ENCODE measurements at regions not wholly inside any gene's neighbourhood (a gene's known extent, or its start where the extent isn't known, plus 50 kb on each side); places are given as distances from the start of the nearest gene placed in this dataset.

- H3K27ac ChIP-seq (ENCODE audit: extremely low read depth, low read depth, low read length): no peak overlapping the region
- H3K9me1 ChIP-seq (ENCODE audit: control insufficient read depth, insufficient read depth, low read length): no peaks in the 10 kb centered on the region
- no peak overlapping the region for H3K4me3 ChIP-seq
- POLR2A ChIA-PET: no interaction called here
- no peaks in the 10 kb centered on the region for H3K27me3 ChIP-seq (ENCODE audit: control insufficient read depth in 2 of 2, insufficient read depth in 2 of 2, low read length in 2 of 2)
- no TSS peak for BruUV-seq (replicated peaks)
- peaks cover 0 to 13% of the 10 kb centered on the region in 2 experiments; a peak in 3 of 5 replicates for H3K4me1 ChIP-seq (replicated peaks in 1 of 2; ENCODE audit: control insufficient read depth in 2 of 2, insufficient read depth in 2 of 2, low read length in 2 of 2)
- in situ Hi-C loops (cut with MboI): no loop called here
- FAIRE-seq (no peak), ATAC-seq (no peak), DNase-seq (ENCODE audit: extremely low read depth in 1 of 4, low spot score in 3 of 4) (no peak)
- CTCF ChIA-PET (ENCODE audit: low intra/inter-chr PET ratio): no interaction called here
- H3K36me3 ChIP-seq (ENCODE audit: control insufficient read depth, insufficient read depth, low read length): no peaks in the 10 kb centered on the region
- WGBS (ENCODE audit: insufficient coverage, low coverage, missing lambda C conversion rate): 65% methylated on average over 4 of the region's 4 CpGs
- intact Hi-C loops (cut with micrococcal nuclease): no loop called here
- no peak overlapping the region for H3K4me2 ChIP-seq (ENCODE audit: insufficient read depth, low read length)
- H4K20me1 ChIP-seq (replicated peaks; ENCODE audit: control insufficient read depth, insufficient read depth, low read length): no peaks in the 10 kb centered on the region
- H3K79me2 ChIP-seq (ENCODE audit: control insufficient read depth, insufficient read depth, low read length): no peaks in the 10 kb centered on the region
- TF ChIP-seq PHF21A (IDR thresholded peaks at IDR 0.05; ENCODE audit: borderline replicate concordance, low read depth) (no peak), ELF4 (CRISPR knock-in tag; IDR thresholded peaks at IDR 0.05) (no peak), ETV1 (tag; conservative IDR thresholded peaks at IDR 0.05; ENCODE audit: low read depth) (no peak), XRCC5 (IDR thresholded peaks at IDR 0.05; ENCODE audit: low read depth, low read length) (no peak), ZNF609 (CRISPR knock-in tag; IDR thresholded peaks at IDR 0.05; ENCODE audit: borderline replicate concordance) (no peak), ZNF785 (CRISPR knock-in tag; IDR thresholded peaks at IDR 0.05) (no peak), DLX4 (CRISPR knock-in tag; IDR thresholded peaks at IDR 0.05) (no peak), GTF2A2 (tag; IDR thresholded peaks at IDR 0.05) (no peak), HDAC8 (tag; IDR thresholded peaks at IDR 0.05) (no peak), KAT8 (IDR thresholded peaks at IDR 0.05; ENCODE audit: low read depth) (no peak), ZBTB34 (CRISPR knock-in tag; IDR thresholded peaks at IDR 0.05) (no peak)
- H3K9me3 ChIP-seq (replicated peaks; ENCODE audit: control insufficient read depth, insufficient read depth, low read depth, low read length): no peaks in the 10 kb centered on the region
- no peak overlapping the region for H3K9ac ChIP-seq (ENCODE audit: insufficient read depth in 1 of 2, low read depth in 2 of 2, low read length in 2 of 2)
- H2AFZ ChIP-seq (ENCODE audit: low read depth, low read length): no peak overlapping the region
Measured at GRCh38 chr13:95382916-95383315, 81.7 kb upstream of the ABCC4 start.
